HEK293T (cell line): ENCODE measurements at regions not wholly inside any gene's neighbourhood (a gene's known extent, or its start where the extent isn't known, plus 50 kb on each side); places are given as distances from the start of the nearest gene placed in this dataset.

Experiments
- ARNT ChIP-seq: fragments of 450-650 bp; IDR thresholded peaks from 2 replicates; pipeline ENCODE4 v1.6.1; 2017; ENCODE audit warnings: mild to moderate bottlenecking
- PKNOX1 ChIP-seq: fragments of 450-650 bp; IDR thresholded peaks from 2 replicates; pipeline ENCODE4 v1.6.1; 2016
- SP1 ChIP-seq: fragments of 450-650 bp; IDR thresholded peaks from 2 replicates; pipeline ENCODE4 v1.6.1; 2017

- TF ChIP-seq ARNT (no peak), PKNOX1 (no peak), SP1 (no peak)
Measured at GRCh38 chr11:122340607-122341290, 224.7 kb upstream of the BLID start.
